NT2/D1 (cell line): ENCODE measurements at regions not wholly inside any gene's neighbourhood (a gene's known extent, or its start where the extent isn't known, plus 50 kb on each side); places are given as distances from the start of the nearest gene placed in this dataset.

ENCODE experiments used
- SUZ12 ChIP-seq: IDR thresholded peaks from 2 replicates; pipeline ENCODE4 v1.6.1; 2011; ENCODE audit not compliant: insufficient read length, insufficient read depth; ENCODE audit errors: extremely low read depth
- YY1 ChIP-seq: IDR thresholded peaks from 2 replicates; pipeline ENCODE4 v1.6.1; 2011; ENCODE audit not compliant: insufficient read length, insufficient read depth
- ZNF274 ChIP-seq: IDR thresholded peaks from 2 replicates; pipeline ENCODE4 v1.6.1; 2011; ENCODE audit warnings: mild to moderate bottlenecking, low read depth, low read length

- no peak for TF ChIP-seq SUZ12
- TF ChIP-seq ZNF274, result no peak
- TF ChIP-seq YY1, result no peak
These were observed 244.2 kb upstream of the GRID2 start for GRCh38 chr4:92059615-92060014.
